Pancreas (tissue), 10 donors: ENCODE measurements at regions not wholly inside any gene's neighbourhood (a gene's known extent, or its start where the extent isn't known, plus 50 kb on each side); places are given as distances from the start of the nearest gene placed in this dataset.
A peak's percentile ranks its signal among the peaks of the same experiment; 100 is the strongest.
"Not testable (repeated sequence)": the region's sequence is repeated elsewhere in the genome, so short reads cannot be mapped to it uniquely, and the experiment has no call there.

Source experiments
- ATAC-seq, 4 donors: fragments of 200-7000 bp; cut with Tn5 transposase; one replicate each; pipeline versions ENCODE4 v1.8.0 to v1.9.1; 2020; ENCODE audit warnings: mild to moderate bottlenecking in 4 of 4, moderate library complexity in 4 of 4
- DNase-seq, 6 donors: peaks; one replicate each; pipeline ENCODE4 v3.0.0-alpha.2; 2020
- FAIRE-seq: peaks from 2 replicates; lab custom pipeline; 2012; peaks lifted over from hg19 to GRCh38; lab: Jason Lieb, UNC
- H3K27ac ChIP-seq, 4 donors: fragments of 200-600 bp; sonication (generic); 1 replicate in 3 of 4; 2 replicates in 1 of 4; pipeline versions ENCODE4 v1.5.0 to v1.8.0; 2020
- H3K27me3 ChIP-seq, 4 donors: fragments of 200-600 bp; one replicate each; pipeline ENCODE4 v1.8.0; 2021
- H3K36me3 ChIP-seq, 3 donors: fragments of 200-600 bp; sonication (generic) in 1 of 3; one replicate each; pipeline versions ENCODE4 v1.5.0 to v1.8.0; 2020 to 2021
- H3K4me1 ChIP-seq, 3 donors: fragments of 200-600 bp; one replicate each; pipeline ENCODE4 v1.8.0; 2021
- H3K4me3 ChIP-seq, 4 donors: fragments of 200-600 bp; sonication (generic) in 2 of 4; one replicate each; pipeline versions ENCODE4 v1.5.0 to v1.8.0; 2020 to 2021
- H3K9me3 ChIP-seq, 4 donors: fragments of 200-600 bp; one replicate each; pipeline ENCODE4 v1.8.0; 2021
- CTCF ChIP-seq, 4 donors: fragments of 200-600 bp; sonication (generic) in 3 of 4; IDR thresholded peaks; one replicate each; pipeline versions ENCODE4 v1.5.0 to v1.8.0; 2021; ENCODE audit warnings: antibody characterized with exemption in 4 of 4
- WGBS, 2 donors: extraction: QIAGEN DNeasy Blood & Tissue Kit; methylation state at CpG; one replicate each; pipeline ENCODE4 v1.1.7; 2013; 5-methylcytosine and 5-hydroxymethylcytosine counted together
- intact Hi-C, 3 donors: fragments of 100-400 bp; cut with DNase I; formaldehyde crosslinking; loops; one replicate each; pipeline versions ENCODE4 v1.11.1 to v1.14.2; 2022
- donor health status: healthy with polysubstance abuse.
- donor health status: DM: no; HTN: no; CAD: no; lungs with moderate emphysema.
- donor health status: DM: no; HTN: no; CAD: no.
- donor health status: control.
- donor health status: control.
- donor health status: Bipolar disorder and iron deficiency.
- donor health status: DM: yes; HTN: yes; CAD: no.
- donor health status: DM: no; HTN: no; CAD: no.
- donor health status: DM: no; HTN: no; CAD: no.
- donor health status: DM: yes; HTN: yes; CAD: no.

DNA sequence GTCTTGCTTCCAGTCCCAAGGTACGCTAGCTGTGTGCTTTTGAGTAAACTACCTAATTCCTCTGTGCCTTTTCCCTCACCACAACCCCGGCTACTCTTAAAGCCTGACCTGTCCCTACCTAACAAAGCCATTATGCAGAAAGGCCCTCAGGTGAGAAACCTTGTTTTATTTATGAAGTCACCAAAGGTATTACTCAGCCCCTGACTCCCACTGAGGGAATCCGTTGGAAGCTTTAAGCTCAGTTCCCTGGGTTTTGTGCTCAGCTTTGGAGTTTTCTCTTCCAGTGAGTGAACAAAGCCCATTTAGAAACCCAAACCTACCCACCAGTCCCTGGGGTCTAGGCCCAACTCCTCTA, 90.9 kb downstream of the APIP start:
- Histone ChIP-seq H3K27ac (peak overlapping the region; percentile 35 to 69 (median 56)), H3K4me3 (no peak overlapping the region), H3K27me3 (no peaks in the 10 kb centered on the region), H3K4me1 (no peaks in the 10 kb centered on the region), H3K9me3 (no peaks in the 10 kb centered on the region), H3K36me3 (no peaks in the 10 kb centered on the region)
- no peak for TF ChIP-seq CTCF (IDR thresholded peaks at IDR 0.05)
- FAIRE-seq, result no peak
- no peak for DNase-seq
- ATAC-seq, result peak in 3 of 4 donors; percentile 8 to 22 (median 11)
- WGBS, 2 donors, result 58% methylated on average over 3 of the region's 3 CpGs
- intact Hi-C loops, result no loop called here

DNA sequence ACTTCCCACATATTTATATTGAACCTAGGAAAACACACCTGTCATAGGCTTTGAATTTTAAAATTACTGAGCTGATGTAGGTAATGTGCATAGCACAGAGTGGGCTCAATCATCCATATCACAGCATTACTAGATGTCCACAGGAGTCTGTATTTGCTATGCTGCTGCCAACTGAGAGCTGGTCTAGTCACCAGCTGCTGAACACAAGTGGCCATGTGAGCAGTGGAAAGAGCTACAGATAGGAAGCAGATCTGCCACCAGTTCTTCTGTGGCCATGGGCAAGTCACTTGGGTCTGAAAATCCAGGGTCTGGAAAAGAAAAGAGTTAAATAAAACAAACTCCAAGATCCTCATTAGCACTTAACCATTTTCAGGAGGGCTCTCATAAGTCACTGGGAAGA, 91.8 kb downstream of the APIP start:
- no peaks in the 10 kb centered on the region for H3K4me1 ChIP-seq
- no peaks in the 10 kb centered on the region for H3K36me3 ChIP-seq
- ATAC-seq (no peak), FAIRE-seq (no peak), DNase-seq (no peak)
- peak overlapping the region in 3 of 4 donors; percentile 35 to 69 (median 57) for H3K27ac ChIP-seq
- H3K4me3 ChIP-seq, result no peak overlapping the region
- intact Hi-C loops, result no loop called here
- no peak for TF ChIP-seq CTCF (IDR thresholded peaks at IDR 0.05)
- H3K9me3 ChIP-seq, result no peaks in the 10 kb centered on the region
- no peaks in the 10 kb centered on the region for H3K27me3 ChIP-seq

GRCh38 chr11:34823639-34824038, 92.5 kb downstream of the APIP start:
- 78 to 85% methylated on average over 2 of the region's 2 CpGs for WGBS, 2 donors
- DNase-seq, result no peak
- Histone ChIP-seq H3K36me3 (no peaks in the 10 kb centered on the region), H3K4me1 (no peaks in the 10 kb centered on the region), H3K9me3 (no peaks in the 10 kb centered on the region), H3K27ac (peak overlapping the region in 2 of 4 donors; percentile 41 to 69), H3K27me3 (no peaks in the 10 kb centered on the region), H3K4me3 (no peak overlapping the region)
- ATAC-seq, result no peak
- no peak for TF ChIP-seq CTCF (IDR thresholded peaks at IDR 0.05)
- FAIRE-seq, result no peak
- intact Hi-C loops, result no loop called here

DNA sequence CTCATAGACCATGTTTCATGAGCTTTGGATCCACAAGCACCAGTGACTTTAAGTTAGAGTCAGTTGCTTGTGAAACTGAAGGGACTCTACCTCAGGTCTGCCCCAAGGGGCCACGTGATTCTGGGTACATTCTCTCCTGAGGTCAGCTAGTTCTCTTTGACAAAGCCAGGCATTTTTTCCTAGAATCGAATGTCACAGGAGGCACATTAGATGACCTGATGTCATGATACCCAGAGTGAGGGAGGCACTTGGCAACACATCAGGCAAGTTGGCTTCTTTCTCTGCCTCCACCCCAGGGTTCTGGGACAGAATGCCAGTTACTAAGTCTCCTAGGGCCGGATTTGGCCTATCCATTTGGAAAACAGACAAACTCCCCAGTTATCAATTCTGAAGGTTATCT, 93.0 kb downstream of the APIP start:
- H3K27me3 ChIP-seq, result no peaks in the 10 kb centered on the region
- intact Hi-C loops, result no loop called here
- TF ChIP-seq CTCF (IDR thresholded peaks at IDR 0.05), result no peak
- no peaks in the 10 kb centered on the region for H3K36me3 ChIP-seq
- DNase-seq, result no peak
- H3K27ac ChIP-seq, result peak overlapping the region in 2 of 4 donors; percentile 41 to 69
- H3K4me1 ChIP-seq, result no peaks in the 10 kb centered on the region
- no peak for ATAC-seq
- no peaks in the 10 kb centered on the region for H3K9me3 ChIP-seq
- H3K4me3 ChIP-seq, result no peak overlapping the region
- no peak for FAIRE-seq
- 54 to 60% methylated on average over 3 of the region's 3 CpGs for WGBS, 2 donors

GRCh38 chr11:34819740-34820482, 96.3 kb downstream of the APIP start:
- Histone ChIP-seq H3K4me1 (no peaks in the 10 kb centered on the region), H3K27ac (no peak overlapping the region), H3K27me3 (no peaks in the 10 kb centered on the region), H3K4me3 (no peak overlapping the region), H3K9me3 (no peaks in the 10 kb centered on the region), H3K36me3 (no peaks in the 10 kb centered on the region)
- ATAC-seq (no peak), DNase-seq (no peak), FAIRE-seq (no peak)
- 73% methylated on average over 6 of the region's 6 CpGs for WGBS, 2 donors
- TF ChIP-seq CTCF (IDR thresholded peaks at IDR 0.05), result no peak
- intact Hi-C loops, result no loop called here

DNA sequence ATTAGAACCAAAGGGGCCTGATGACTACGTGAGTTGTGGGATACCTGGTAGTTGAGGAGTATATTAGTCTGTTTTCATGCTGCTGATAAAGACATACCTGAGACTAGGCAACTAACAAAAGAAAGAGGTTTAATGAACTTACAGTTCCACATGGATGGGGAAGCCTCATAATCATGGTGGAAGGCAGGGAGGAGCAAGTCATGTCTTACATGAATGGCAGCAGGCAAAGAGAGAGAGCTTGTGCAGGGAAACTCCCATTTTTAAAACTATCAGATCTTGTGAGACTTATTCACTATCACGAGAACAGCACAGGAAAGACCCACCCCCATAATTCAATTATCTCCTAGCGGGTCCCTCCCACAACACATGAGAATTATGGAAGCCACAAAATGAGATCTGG, 98.4 kb downstream of the APIP start:
- ATAC-seq, H3K4me1 ChIP-seq, H3K4me3 ChIP-seq, H3K27me3 ChIP-seq, intact Hi-C loops, H3K27ac ChIP-seq, DNase-seq, H3K36me3 ChIP-seq, H3K9me3 ChIP-seq, FAIRE-seq: not testable (repeated sequence)
- WGBS, 2 donors, result 88 to 93% methylated on average over 3 of the region's 3 CpGs
